ENCODE measurements at regions not wholly inside any gene's neighbourhood (a gene's known extent, or its start where the extent isn't known, plus 50 kb on each side); places are given as distances from the start of the nearest gene placed in this dataset.

DNA sequence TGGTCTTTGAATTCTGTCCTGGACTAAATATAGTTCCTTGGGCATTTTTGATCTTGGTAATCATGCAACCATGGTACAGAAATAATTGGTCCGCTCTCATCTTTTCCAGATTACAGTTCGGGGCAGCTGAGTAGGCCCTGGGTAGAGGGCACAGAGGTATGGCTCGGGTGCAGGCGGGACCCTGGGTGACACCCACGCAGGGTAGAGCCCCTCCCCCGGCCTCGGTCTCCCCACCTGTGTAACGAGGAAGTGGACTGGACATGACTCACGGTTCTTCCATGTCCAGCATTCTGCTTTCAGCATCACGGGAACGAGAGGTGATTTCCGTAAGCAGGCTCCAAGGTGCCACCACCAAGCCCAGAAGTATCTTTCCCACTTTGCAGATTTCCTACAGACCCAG is 91.0 kb upstream of the DIO3 start:
- Mint-ChIP-seq H3K36me3 (ENCODE audit: insufficient read depth) (no peaks in the 10 kb centered on the region), H3K4me3 (ENCODE audit: low read depth) (no peak overlapping the region), H3K9me3 (ENCODE audit: low read depth) (no peaks in the 10 kb centered on the region), H3K4me1 (ENCODE audit: low read depth) (peaks cover 3% of the 10 kb centered on the region), H3K27me3 (peaks cover 14% of the 10 kb centered on the region), H3K27ac (no peak overlapping the region)
- TF ChIP-seq, protein P1, sequence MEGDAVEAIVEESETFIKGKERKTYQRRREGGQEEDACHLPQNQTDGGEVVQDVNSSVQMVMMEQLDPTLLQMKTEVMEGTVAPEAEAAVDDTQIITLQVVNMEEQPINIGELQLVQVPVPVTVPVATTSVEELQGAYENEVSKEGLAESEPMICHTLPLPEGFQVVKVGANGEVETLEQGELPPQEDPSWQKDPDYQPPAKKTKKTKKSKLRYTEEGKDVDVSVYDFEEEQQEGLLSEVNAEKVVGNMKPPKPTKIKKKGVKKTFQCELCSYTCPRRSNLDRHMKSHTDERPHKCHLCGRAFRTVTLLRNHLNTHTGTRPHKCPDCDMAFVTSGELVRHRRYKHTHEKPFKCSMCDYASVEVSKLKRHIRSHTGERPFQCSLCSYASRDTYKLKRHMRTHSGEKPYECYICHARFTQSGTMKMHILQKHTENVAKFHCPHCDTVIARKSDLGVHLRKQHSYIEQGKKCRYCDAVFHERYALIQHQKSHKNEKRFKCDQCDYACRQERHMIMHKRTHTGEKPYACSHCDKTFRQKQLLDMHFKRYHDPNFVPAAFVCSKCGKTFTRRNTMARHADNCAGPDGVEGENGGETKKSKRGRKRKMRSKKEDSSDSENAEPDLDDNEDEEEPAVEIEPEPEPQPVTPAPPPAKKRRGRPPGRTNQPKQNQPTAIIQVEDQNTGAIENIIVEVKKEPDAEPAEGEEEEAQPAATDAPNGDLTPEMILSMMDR (IDR thresholded peaks at IDR 0.05; ENCODE audit: unreplicated experiment) = no peak
- DNase-seq (ENCODE audit: low spot score, unreplicated experiment) = no peak

DNA sequence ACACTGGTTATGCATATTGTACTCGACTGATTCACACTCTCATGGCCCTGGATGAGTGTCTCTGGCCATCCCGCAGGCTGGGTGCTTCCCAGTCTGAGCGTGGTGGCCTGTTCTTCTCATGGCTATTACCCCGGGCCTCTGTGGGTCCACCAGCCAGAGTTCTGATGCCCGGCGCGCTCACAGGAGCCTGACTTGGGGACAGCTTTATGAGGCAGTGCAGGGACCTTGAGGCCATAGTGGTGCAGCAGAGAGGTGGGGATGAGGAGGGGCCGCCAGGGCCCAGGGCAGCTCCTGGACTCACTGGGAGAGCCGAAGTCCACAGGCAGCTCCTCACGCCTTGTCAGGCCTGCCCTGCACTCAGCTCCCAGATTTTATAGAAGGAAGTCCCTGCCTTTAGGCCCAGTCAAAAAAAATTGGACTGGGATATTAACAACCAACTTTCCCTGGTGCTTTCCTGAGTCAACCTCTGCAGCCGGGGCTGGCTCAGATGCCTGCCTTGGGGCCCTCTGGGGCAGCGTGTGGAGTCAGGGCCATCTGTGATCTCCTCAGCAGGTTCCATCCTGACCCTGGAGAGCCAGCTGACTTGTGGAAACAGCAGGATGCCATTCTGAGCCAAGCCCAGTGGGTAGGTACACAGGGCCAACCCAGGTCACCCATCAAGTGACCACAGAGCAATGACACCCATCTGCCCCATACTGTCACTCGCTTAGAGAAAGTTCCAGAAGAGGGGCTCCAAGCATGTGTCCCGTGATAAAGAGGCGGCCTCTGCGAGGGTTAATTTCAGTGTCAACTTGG is 89.4 kb upstream of the DIO3 start:
- TF ChIP-seq, protein P1 (IDR thresholded peaks at IDR 0.05; ENCODE audit: unreplicated experiment) = no peak
- H3K4me3 Mint-ChIP-seq (ENCODE audit: low read depth) = no peak overlapping the region
- peaks cover 6% of the 10 kb centered on the region for H3K27me3 Mint-ChIP-seq
- no peak overlapping the region for H3K27ac Mint-ChIP-seq
- H3K36me3 Mint-ChIP-seq (ENCODE audit: insufficient read depth) = no peaks in the 10 kb centered on the region
- peaks cover 9% of the 10 kb centered on the region for H3K4me1 Mint-ChIP-seq (ENCODE audit: low read depth)
- no peak for DNase-seq (ENCODE audit: low spot score, unreplicated experiment)
- no peaks in the 10 kb centered on the region for H3K9me3 Mint-ChIP-seq (ENCODE audit: low read depth)

DNA sequence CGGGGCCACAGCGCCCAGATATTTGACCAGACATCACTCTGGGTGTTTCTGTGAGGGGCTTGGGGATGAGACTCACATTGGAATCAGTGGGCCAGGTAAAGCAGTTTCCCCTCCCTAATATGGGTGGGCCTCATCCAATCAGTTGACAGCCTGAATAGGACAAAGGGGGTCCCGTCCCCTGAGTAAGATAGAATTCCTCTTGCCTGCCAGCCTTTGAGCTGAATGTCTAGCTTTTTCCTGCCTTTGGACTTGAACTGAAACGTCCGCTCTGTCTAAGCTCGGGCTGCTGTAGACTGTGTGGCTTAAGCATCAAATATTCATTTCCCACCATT is 88.8 kb upstream of the DIO3 start:
- peaks cover 14% of the 10 kb centered on the region for H3K4me1 Mint-ChIP-seq (ENCODE audit: low read depth)
- no peak overlapping the region for H3K4me3 Mint-ChIP-seq (ENCODE audit: low read depth)
- TF ChIP-seq, protein P1 (IDR thresholded peaks at IDR 0.05; ENCODE audit: unreplicated experiment) = no peak
- no peaks in the 10 kb centered on the region for H3K36me3 Mint-ChIP-seq (ENCODE audit: insufficient read depth)
- H3K9me3 Mint-ChIP-seq (ENCODE audit: low read depth) = no peaks in the 10 kb centered on the region
- no peak for DNase-seq (ENCODE audit: low spot score, unreplicated experiment)
- H3K27me3 Mint-ChIP-seq = peaks cover 3% of the 10 kb centered on the region
- no peak overlapping the region for H3K27ac Mint-ChIP-seq

DNA sequence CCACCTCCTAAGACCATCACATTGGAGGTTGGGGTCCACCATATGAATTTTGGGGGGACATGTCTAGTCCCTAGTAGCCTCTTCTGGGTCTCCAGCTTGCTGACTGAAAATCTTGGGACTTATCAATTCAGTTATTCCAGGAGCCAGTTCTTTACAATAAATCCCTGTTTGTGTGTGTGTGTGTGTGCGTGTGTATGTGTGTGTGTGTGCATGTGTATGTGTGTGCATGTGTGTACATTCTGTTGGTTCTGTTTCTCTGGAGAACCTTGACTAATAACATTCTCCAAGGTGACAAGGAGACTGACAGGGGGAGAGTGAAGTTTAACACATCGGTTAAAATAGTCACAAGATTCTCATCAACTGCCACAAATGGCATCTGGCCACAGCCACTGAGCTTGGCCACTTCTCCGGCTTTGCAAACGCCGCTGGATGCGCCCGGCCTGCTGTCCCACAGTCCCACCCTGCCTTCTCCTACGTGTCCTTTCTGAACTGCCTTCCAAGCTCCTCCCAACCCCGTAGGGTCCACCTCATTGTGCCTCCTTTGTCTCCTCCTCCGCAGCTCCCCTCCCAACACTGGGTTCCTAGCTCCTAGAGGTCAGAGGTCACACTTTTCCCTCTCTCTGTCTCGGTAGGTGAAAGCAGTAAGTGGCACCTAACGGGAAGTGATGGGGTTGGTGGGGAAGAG is 88.1 kb upstream of the DIO3 start:
- H3K4me1 Mint-ChIP-seq (ENCODE audit: low read depth) = peaks cover 18% of the 10 kb centered on the region

DNA sequence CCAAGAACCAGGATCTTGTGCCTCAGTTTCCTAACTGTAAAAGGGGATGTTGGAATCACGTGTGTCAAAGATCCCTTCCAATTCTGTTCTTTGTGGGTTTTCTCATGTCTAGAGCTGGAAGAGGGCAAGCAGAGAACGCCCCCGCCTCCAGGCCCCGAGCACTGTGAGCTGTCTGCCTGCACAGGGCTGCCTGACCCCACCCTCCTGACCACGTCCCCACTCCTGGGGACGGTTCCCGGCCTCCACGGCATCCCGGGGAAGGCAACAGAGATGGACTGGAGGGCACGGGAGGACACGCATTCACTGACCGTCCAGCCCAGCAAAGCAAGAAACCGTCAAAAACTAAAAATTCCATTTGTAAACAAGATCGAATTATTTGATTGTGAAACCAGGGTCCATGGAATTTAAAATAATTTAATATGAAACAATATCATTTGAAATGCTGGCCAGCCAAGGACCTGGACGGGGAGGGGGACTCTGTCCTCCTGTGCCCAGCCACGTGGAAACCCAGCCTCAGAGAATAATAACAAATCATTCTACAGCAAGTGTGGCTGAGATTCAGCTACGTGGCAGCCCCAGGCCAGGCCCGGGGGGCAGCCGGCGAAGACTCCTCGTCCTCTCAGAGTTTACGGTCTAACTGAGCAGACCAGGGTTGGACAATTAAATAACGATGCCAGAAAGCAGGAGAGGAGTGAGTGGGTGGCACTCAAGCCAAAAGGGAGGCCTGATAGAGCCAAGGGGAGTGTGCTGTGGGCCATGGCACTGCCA is 87.3 kb upstream of the DIO3 start:
- no peak overlapping the region for H3K27ac Mint-ChIP-seq
- TF ChIP-seq, protein P1 (IDR thresholded peaks at IDR 0.05; ENCODE audit: unreplicated experiment) = no peak
- no peak overlapping the region for H3K4me3 Mint-ChIP-seq (ENCODE audit: low read depth)
- no peaks in the 10 kb centered on the region for H3K36me3 Mint-ChIP-seq (ENCODE audit: insufficient read depth)
- DNase-seq (ENCODE audit: low spot score, unreplicated experiment) = no peak
- peaks cover 3% of the 10 kb centered on the region for H3K27me3 Mint-ChIP-seq
- peaks cover 18% of the 10 kb centered on the region for H3K4me1 Mint-ChIP-seq (ENCODE audit: low read depth)
- H3K9me3 Mint-ChIP-seq (ENCODE audit: low read depth) = no peaks in the 10 kb centered on the region

More for the DNA sequence above, 88.1 kb upstream of the DIO3 start:
- Mint-ChIP-seq H3K27me3 (peaks cover 3% of the 10 kb centered on the region), H3K27ac (no peak overlapping the region), H3K36me3 (ENCODE audit: insufficient read depth) (no peaks in the 10 kb centered on the region), H3K4me3 (ENCODE audit: low read depth) (no peak overlapping the region), H3K9me3 (ENCODE audit: low read depth) (no peaks in the 10 kb centered on the region)
- no peak for DNase-seq (ENCODE audit: low spot score, unreplicated experiment)
- TF ChIP-seq, protein P1 (IDR thresholded peaks at IDR 0.05; ENCODE audit: unreplicated experiment) = no peak

Measured in progenitor cell of endocrine pancreas (in vitro differentiated cells).